ENCODE measurements at regions not wholly inside any gene's neighbourhood (a gene's known extent, or its start where the extent isn't known, plus 50 kb on each side); places are given as distances from the start of the nearest gene placed in this dataset.

DNA sequence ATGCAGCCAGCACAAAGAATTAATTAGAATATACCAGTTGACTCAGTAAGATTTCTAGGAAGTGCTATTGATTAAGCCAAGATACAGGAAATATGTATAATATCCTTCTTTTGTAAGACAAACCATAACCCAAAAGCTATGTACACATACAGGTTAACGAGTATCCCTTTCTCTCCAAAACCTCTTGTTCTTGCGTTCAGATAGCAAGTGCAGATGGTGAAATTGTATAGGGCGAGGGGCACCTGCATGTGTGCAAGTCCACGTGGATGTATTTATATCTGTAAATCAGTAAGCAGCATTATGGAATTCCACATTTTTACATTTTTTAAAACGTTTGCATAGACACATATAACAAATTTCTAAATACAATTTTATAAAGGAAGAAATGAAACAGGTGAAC lies 228.6 kb downstream of the TBXT start:
- no peaks in the 10 kb centered on the region for H3K27me3 Mint-ChIP-seq (ENCODE audit: unreplicated experiment)
- H3K27ac Mint-ChIP-seq (ENCODE audit: unreplicated experiment) = no peak overlapping the region
- peaks cover 4% of the 10 kb centered on the region for H3K9me3 Mint-ChIP-seq (ENCODE audit: unreplicated experiment)
- no peak for TF ChIP-seq CTCF (IDR thresholded peaks at IDR 0.05; ENCODE audit: partially characterized antibody, unreplicated experiment)
- no peak for DNase-seq
- no peaks in the 10 kb centered on the region for H3K4me1 Mint-ChIP-seq (ENCODE audit: low read depth, unreplicated experiment)
- H3K36me3 Mint-ChIP-seq (ENCODE audit: unreplicated experiment) = peaks cover 14% of the 10 kb centered on the region
- H3K4me3 Mint-ChIP-seq (ENCODE audit: unreplicated experiment) = no peak overlapping the region

GRCh38 chr6:165937564-165938358 lies 229.9 kb downstream of the TBXT start:
- no peak for TF ChIP-seq CTCF (IDR thresholded peaks at IDR 0.05; ENCODE audit: partially characterized antibody, unreplicated experiment)
- peaks cover 4% of the 10 kb centered on the region for H3K9me3 Mint-ChIP-seq (ENCODE audit: unreplicated experiment)
- no peak for DNase-seq
- peaks cover 13% of the 10 kb centered on the region for H3K36me3 Mint-ChIP-seq (ENCODE audit: unreplicated experiment)
- no peaks in the 10 kb centered on the region for H3K4me1 Mint-ChIP-seq (ENCODE audit: low read depth, unreplicated experiment)
- H3K4me3 Mint-ChIP-seq (ENCODE audit: unreplicated experiment) = no peak overlapping the region
- no peak overlapping the region for H3K27ac Mint-ChIP-seq (ENCODE audit: unreplicated experiment)
- no peaks in the 10 kb centered on the region for H3K27me3 Mint-ChIP-seq (ENCODE audit: unreplicated experiment)

- Mint-ChIP-seq H3K4me1 (ENCODE audit: low read depth, unreplicated experiment) (no peaks in the 10 kb centered on the region), H3K27ac (ENCODE audit: unreplicated experiment) (no peak overlapping the region), H3K4me3 (ENCODE audit: unreplicated experiment) (no peak overlapping the region), H3K9me3 (ENCODE audit: unreplicated experiment) (peaks cover 3% of the 10 kb centered on the region), H3K27me3 (ENCODE audit: unreplicated experiment) (no peaks in the 10 kb centered on the region), H3K36me3 (ENCODE audit: unreplicated experiment) (peaks cover 5% of the 10 kb centered on the region)
- no peak for DNase-seq
- no peak for TF ChIP-seq CTCF (IDR thresholded peaks at IDR 0.05; ENCODE audit: partially characterized antibody, unreplicated experiment)
Observed at GRCh38 chr6:165936660-165937059, 231.0 kb downstream of the TBXT start.

DNA sequence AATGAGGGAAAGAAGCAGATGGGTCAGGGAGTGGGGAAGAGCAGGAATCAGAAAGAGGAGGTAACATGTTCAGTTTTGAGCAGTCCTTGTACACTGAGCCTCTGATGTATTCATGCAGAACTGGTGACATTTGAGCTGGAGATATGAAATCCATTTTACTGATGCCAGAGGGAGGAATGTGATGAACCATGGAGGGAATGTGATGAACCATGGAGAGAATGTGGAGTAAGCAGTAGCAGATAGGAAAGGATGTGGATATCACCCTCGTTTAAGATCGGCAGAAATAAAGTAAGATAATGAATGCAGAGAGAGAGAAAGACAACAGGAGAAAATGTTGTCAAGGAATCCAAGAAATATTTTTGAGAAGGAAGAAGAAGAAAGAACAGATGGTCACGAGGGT lies 231.6 kb downstream of the TBXT start:
- Mint-ChIP-seq H3K36me3 (ENCODE audit: unreplicated experiment) (peaks cover 5% of the 10 kb centered on the region), H3K4me1 (ENCODE audit: low read depth, unreplicated experiment) (no peaks in the 10 kb centered on the region), H3K9me3 (ENCODE audit: unreplicated experiment) (peaks cover 1% of the 10 kb centered on the region), H3K27me3 (ENCODE audit: unreplicated experiment) (no peaks in the 10 kb centered on the region), H3K27ac (ENCODE audit: unreplicated experiment) (no peak overlapping the region), H3K4me3 (ENCODE audit: unreplicated experiment) (no peak overlapping the region)
- no peak for TF ChIP-seq CTCF (IDR thresholded peaks at IDR 0.05; ENCODE audit: partially characterized antibody, unreplicated experiment)
- no peak for DNase-seq

DNA sequence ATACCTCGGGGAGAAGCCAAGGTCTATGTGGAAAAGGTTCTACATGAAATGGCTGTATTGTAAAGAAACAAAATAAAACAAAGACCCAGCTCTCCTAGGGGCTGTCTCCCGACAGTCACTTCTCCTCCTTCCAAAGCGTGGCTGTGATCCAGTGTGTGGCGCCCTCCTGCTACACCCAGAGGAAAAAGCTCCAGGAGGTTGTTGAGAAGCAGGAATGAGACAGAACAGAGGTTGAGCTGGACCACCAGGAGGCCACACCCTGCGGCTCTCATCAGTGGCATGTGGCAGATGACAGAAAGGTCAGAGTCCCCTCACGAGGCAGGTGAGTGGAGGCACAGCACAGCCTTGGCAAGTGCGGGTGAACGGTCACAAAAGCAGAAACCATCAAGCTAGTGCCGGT lies 236.0 kb downstream of the TBXT start:
- H3K36me3 Mint-ChIP-seq (ENCODE audit: unreplicated experiment) = peaks cover 5% of the 10 kb centered on the region
- no peaks in the 10 kb centered on the region for H3K27me3 Mint-ChIP-seq (ENCODE audit: unreplicated experiment)
- peaks cover 3% of the 10 kb centered on the region for H3K9me3 Mint-ChIP-seq (ENCODE audit: unreplicated experiment)
- H3K4me1 Mint-ChIP-seq (ENCODE audit: low read depth, unreplicated experiment) = no peaks in the 10 kb centered on the region
- no peak overlapping the region for H3K4me3 Mint-ChIP-seq (ENCODE audit: unreplicated experiment)
- TF ChIP-seq CTCF (IDR thresholded peaks at IDR 0.05; ENCODE audit: partially characterized antibody, unreplicated experiment) = no peak
- no peak for DNase-seq
- no peak overlapping the region for H3K27ac Mint-ChIP-seq (ENCODE audit: unreplicated experiment)
